DMS 273 treated with DMSO at 0.1 percent for 48 hours (cell line): ENCODE measurements at regions not wholly inside any gene's neighbourhood (a gene's known extent, or its start where the extent isn't known, plus 50 kb on each side); places are given as distances from the start of the nearest gene placed in this dataset.
"Not testable (repeated sequence)": the region's sequence is repeated elsewhere in the genome, so short reads cannot be mapped to it uniquely, and the experiment has no call there.

Experiments used
- DNase-seq: peaks from one replicate; lab custom pipeline; 2025; lab: John Stamatoyannopoulos, UW

GRCh38 chr15:85196697-85197096 lies 183.7 kb upstream of the AKAP13 start:
- DNase-seq = not testable (repeated sequence)

- DNase-seq = not testable (repeated sequence)
These were observed 182.8 kb upstream of the AKAP13 start for GRCh38 chr15:85197582-85197981.

- not testable (repeated sequence) for DNase-seq
These were observed 182.0 kb upstream of the AKAP13 start for GRCh38 chr15:85198432-85198831.

- not testable (repeated sequence) for DNase-seq
These were observed 180.2 kb upstream of the AKAP13 start for GRCh38 chr15:85200215-85200614.

GRCh38 chr15:85201118-85201793 lies 179.1 kb upstream of the AKAP13 start:
- DNase-seq = not testable (repeated sequence)

- not testable (repeated sequence) for DNase-seq
These were observed 175.9 kb upstream of the AKAP13 start for GRCh38 chr15:85204481-85204880.

GRCh38 chr15:85233791-85234325 lies 146.5 kb upstream of the AKAP13 start:
- not testable (repeated sequence) for DNase-seq

- DNase-seq = not testable (repeated sequence)
These were observed 145.8 kb upstream of the AKAP13 start for GRCh38 chr15:85234450-85235196.

GRCh38 chr15:85244056-85244455 lies 136.3 kb upstream of the AKAP13 start:
- DNase-seq = not testable (repeated sequence)

GRCh38 chr15:85250938-85251542 lies 129.4 kb upstream of the AKAP13 start:
- DNase-seq = not testable (repeated sequence)

GRCh38 chr15:85253196-85253915 lies 127.0 kb upstream of the AKAP13 start:
- DNase-seq = not testable (repeated sequence)

GRCh38 chr15:85254961-85255360 lies 125.4 kb upstream of the AKAP13 start:
- DNase-seq = not testable (repeated sequence)

- DNase-seq = not testable (repeated sequence)
These were observed 124.9 kb upstream of the AKAP13 start for GRCh38 chr15:85255502-85255901.

- not testable (repeated sequence) for DNase-seq
These were observed 124.1 kb upstream of the AKAP13 start for GRCh38 chr15:85256009-85256997.

GRCh38 chr15:85258062-85258445 lies 122.3 kb upstream of the AKAP13 start:
- not testable (repeated sequence) for DNase-seq

- DNase-seq = not testable (repeated sequence)
These were observed 121.7 kb upstream of the AKAP13 start for GRCh38 chr15:85258559-85259209.

- DNase-seq = not testable (repeated sequence)
These were observed 119.9 kb upstream of the AKAP13 start for GRCh38 chr15:85260526-85260925.

- not testable (repeated sequence) for DNase-seq
These were observed 117.8 kb upstream of the AKAP13 start for GRCh38 chr15:85262461-85263055.

- DNase-seq = not testable (repeated sequence)
These were observed 116.5 kb upstream of the AKAP13 start for GRCh38 chr15:85263842-85264440.
